ENCODE measurements at regions not wholly inside any gene's neighbourhood (a gene's known extent, or its start where the extent isn't known, plus 50 kb on each side); places are given as distances from the start of the nearest gene placed in this dataset.

DNA sequence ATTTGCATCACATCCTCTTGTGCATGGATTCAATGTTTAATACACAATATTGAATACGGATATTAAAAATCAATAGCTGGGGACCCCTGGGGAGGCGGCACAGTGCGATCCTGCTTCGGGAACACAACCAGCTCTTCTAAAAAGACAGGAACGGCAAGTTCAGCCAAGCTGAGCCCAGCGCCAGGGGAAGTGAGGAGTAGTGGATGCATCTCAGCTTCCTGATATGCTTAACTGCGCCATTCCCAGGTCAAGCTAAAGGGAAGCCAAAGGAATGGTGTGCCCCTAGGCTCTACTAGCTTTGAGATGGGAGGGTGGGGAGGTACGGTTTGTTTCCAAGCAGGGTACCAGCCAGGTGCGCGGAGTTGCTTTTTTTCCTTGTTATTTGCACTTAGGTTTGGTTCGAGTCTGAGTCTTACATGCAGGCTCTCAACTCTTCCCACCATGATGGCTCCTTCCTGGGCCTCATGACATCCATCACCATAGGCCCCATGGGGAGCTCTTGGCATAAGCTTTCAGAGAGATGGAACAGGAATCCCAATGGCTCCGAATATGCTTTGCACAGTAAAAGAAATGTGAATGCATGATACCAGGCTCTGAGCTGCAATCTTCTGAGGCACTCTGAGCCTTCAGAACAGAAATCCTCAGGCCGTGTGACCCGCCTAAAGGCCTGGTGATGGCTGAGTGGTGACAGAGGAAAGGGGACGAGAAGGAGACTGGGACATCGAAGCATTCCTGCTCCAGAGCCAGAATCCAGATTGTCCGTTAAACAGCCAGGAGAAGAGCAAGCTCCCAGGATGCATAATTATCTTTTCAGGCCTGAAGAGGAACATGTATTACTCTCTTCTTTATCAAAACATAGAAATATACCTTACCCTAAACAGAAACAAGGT, 51.8 kb upstream of the BCOR start:
- DNase-seq (no peak), ATAC-seq (ENCODE audit: low read depth) (no peak)
- POLR2A ChIA-PET: interaction anchor here (1.2 kb wide), 1 partner anchor 42 kb away, joined by 3 read pairs; no protein-coding TSS in a partner anchor
- Mint-ChIP-seq H3K4me3 (no peak overlapping the region), H3K9me3 (no peaks in the 10 kb centered on the region), H3K27me3 (no peaks in the 10 kb centered on the region), H3K4me1 (peaks cover 5% of the 10 kb centered on the region), H3K36me3 (no peaks in the 10 kb centered on the region), H3K27ac (no peak overlapping the region)

DNA sequence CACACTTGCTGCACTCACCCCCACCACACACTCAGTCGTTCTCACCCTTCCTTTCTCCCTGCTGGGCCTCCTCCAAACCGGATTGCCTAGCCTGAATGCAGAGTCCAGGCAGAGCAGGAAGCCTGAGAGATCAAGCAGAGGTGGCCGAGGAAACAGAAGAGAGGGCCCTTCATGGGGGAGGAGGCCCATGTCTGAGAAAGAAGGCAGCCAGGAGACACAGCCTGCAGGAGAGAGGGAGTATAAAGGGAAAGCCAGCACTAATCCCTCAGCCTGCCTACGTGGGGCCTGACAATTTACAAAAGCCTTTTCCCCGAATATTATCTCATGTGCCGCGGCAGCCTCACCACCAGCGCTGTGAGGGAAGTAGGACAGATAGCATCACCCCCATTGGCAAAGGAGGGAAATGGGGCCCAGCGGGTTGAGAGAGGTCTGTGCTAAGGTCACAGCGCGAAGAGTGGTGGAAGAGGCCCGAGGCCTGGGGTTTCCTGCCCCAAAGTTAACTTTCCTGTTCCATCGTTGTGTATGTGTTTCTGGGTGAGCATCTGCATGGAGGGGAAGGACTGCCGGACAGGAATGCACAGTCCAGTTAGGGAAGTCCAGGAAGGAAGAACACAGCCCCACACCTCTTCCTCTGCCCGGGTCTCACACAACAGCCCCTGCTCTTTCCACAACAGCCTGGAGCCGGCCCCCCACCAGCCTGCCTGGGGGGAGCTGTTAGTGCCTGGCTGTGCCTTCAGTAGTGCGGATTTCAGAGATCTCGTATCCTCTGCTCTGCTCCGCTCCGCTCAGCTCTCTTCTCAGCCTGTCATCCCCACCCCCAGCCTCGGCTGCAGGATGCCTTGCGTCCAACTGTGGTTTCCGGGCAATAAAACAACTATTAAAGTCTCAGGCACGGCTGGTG, 50.9 kb upstream of the BCOR start:
- Mint-ChIP-seq H3K4me1 (peaks cover 4% of the 10 kb centered on the region), H3K27me3 (no peaks in the 10 kb centered on the region), H3K36me3 (no peaks in the 10 kb centered on the region), H3K27ac (no peak overlapping the region), H3K9me3 (no peaks in the 10 kb centered on the region), H3K4me3 (no peak overlapping the region)
- DNase-seq: no peak
- POLR2A ChIA-PET: interaction anchor here (0.7 to 1.2 kb wide), 2 partner anchors 31 to 41 kb away, joined by 3 read pairs; no protein-coding TSS in a partner anchor
- no peak for ATAC-seq (ENCODE audit: low read depth)

- ATAC-seq (ENCODE audit: low read depth): no peak
- H3K4me1 Mint-ChIP-seq: peaks cover 4% of the 10 kb centered on the region
- H3K27me3 Mint-ChIP-seq: no peaks in the 10 kb centered on the region
- POLR2A ChIA-PET: interaction anchor here (0.7 kb wide), 1 partner anchor 31 kb away, joined by 3 read pairs; no protein-coding TSS in a partner anchor
- H3K4me3 Mint-ChIP-seq: no peak overlapping the region
- no peak overlapping the region for H3K27ac Mint-ChIP-seq
- no peaks in the 10 kb centered on the region for H3K36me3 Mint-ChIP-seq
- no peak for DNase-seq
- no peaks in the 10 kb centered on the region for H3K9me3 Mint-ChIP-seq
Measured at GRCh38 chrX:40147971-40148370, 50.2 kb upstream of the BCOR start.

Measured in activated naive CD8-positive, alpha-beta T cell treated with anti-CD3 and anti-CD28 coated beads, Interleukin-2, amount 10 ng/mL, durations not matched to agents 7 days and 5 days (primary cell).